Mucosa of gallbladder (tissue), 1 donor: ENCODE measurements at regions not wholly inside any gene's neighbourhood (a gene's known extent, or its start where the extent isn't known, plus 50 kb on each side); places are given as distances from the start of the nearest gene placed in this dataset.
"Not testable (repeated sequence)": the region's sequence is repeated elsewhere in the genome, so short reads cannot be mapped to it uniquely, and the experiment has no call there.

Source experiments
- DNase-seq: peaks from one replicate; pipeline ENCODE4 v3.0.0-alpha.2; 2020; ENCODE audit warnings: low spot score
- donor health status: DM: no; HTN: no; CAD: no.

DNA sequence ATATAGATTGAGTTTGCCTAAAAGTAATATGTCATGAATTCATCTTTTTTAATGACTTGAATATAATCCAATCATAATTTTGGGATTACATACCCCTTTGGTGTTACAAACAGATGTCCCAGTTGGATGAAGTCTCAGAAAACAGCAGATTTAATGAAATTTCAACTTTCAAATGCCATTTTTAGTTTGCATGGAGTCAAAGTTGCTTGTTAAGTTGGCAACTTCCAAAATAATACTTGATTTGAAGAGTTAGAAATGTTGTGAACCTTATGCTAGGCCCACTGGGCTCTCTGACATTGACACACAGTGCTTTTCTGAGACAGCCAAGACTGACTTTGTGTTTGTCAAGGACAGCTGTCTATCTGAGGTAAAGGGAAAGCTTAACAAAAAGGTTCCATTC, 248.1 kb downstream of the KIF20B start:
- DNase-seq: no peak

DNA sequence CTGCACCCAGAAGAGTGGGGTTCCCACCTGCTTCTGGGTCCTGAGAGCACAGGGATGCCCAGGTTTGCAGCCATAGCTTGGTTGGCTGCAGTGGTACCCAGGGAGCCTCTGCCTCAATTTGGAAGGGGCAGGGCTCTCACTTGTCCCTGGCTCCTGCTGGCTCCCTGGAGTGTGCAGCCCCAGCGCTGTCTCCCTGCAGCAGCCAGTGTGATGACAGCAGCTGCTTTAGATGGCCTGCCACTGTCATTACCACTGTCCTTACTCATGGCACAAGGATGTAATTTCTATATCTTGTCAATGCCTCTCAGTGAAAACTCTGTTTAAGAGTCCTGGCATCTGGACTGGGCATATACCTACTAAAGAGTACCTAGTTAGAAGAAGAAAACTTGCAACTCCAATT, 250.9 kb downstream of the KIF20B start:
- DNase-seq: no peak

DNA sequence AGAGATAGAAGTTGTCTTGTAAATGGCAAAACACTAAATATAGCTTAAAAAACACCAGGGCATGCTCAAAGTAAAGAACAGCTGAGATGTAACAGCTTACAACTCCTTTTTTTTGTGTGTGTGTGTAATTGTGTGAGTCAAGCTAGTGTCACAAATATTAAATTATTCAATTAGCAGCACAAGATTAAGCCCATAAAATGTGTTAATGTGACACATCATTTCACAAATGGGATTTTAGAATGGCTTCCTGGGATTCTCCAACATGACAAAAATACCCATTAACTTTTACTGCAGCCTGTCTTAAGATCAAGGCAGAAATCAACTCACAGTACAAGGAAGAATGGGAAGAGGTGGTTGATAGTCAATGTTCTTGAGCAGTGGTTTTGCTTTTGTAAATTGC, 251.4 kb downstream of the KIF20B start:
- no peak for DNase-seq

DNA sequence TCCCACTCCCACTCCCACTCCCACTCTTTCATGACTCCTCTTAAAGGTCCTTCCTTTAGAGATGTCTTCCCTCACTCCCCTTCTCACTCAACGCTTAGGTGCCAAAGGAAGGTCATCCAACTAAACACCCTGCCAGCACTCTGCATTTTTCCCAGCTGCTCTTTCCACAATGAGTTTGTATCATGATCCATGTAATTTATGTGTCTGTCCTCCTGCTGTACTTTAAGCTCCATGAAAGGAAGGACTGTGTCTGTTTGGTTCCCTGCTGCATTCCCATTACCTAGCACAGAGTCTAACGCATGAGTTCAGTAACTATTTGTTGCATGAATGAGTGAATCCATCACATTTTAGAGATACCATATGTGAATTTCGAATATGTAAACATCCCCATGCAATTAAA, 252.7 kb downstream of the KIF20B start:
- DNase-seq: no peak

DNA sequence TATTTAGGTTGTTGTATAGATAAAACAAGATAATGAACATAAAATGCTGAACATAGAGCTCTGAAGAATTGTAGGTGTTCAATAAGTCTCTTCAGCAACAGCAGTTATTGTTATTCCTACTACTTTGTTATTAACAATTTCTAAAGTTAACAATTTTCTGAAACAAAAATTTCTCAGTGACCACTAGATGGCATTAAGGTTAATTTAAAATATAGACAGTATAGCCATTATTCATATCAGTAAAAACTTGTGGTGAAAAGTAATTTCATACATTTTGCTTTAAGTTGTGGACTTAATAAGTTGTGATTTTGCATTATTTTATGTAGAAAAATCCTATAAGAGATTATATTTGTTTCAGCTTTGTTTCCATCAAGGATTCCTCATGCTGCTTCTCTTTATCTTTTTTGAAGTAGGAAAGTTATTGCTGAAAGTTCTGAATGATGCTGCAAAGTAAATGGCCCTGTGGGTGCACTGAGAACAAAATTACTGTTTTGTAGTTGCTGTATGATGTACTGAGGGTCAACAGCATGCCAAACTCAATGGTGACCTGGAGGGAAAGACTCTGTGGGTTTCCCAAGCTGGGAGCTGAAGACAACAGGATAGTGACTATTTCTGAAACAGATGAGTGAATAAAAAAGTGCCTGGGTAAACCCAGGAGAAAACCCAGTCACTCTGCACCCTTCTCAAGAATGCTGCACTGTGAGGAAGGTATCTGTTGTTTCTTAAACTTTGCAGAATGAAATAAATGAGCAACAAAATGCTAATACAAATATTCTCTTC, 253.6 kb downstream of the KIF20B start:
- no peak for DNase-seq

DNA sequence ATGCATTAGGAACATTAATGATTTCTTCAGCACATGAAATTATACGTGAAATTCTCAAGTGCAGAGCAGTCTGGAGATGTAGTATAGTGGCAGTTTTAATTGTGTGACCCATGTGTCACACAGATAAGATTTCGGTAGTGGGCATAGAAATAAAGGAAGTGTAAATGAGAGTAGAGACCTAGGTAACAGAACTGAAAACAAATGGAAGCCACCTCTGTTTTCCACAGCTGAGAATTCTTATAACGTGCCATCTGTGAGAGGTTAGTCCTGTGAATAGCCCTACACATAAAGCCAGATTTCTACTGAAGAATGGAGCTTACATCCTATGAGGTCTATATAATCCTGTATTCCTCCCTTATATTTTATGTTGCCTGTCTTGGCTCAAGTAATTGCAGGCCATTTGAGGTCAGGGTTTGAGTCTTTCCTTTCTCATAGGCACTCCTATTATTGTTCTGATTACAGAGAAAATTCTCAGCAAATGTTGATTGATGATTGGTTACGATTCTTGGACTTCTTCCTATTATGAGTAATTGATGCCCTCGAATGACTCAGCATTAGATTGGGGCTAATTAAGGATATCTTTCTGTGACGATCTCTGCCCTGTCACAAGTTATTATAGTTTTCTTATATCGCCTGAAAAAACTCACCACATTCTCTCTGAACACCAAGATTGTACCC, 258.2 kb downstream of the KIF20B start:
- DNase-seq: no peak

DNA sequence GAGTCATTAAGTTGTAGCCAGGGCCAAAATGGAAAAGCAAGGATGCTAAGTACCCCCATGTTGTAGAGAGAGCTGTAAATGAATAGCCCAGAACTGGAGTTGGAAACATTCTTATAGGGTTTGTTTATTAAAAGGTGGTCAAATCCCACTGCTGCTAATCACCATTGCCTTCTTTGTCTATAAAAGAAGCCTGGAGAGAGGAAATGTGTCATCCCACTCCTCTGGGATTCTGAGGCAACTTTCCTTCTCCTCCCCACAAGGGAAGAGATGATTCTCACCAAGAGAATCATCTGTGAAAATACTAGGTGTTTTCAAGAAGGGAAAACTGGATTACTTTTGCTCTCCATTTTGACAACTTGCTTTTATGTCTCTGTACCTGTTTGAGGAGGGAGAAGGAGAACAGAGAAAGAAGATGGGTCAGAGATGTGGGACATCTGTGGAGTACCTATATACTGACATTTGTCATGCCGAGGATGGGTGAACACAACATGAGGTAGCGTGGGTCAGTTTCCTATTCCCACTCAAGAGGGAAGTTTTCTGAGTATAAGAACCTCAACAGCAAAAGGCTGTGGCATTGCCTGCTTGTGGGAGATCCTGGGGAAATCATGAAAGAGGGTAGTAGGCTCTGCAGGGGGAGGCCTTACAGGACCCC, 262.2 kb downstream of the KIF20B start:
- DNase-seq: no peak

DNA sequence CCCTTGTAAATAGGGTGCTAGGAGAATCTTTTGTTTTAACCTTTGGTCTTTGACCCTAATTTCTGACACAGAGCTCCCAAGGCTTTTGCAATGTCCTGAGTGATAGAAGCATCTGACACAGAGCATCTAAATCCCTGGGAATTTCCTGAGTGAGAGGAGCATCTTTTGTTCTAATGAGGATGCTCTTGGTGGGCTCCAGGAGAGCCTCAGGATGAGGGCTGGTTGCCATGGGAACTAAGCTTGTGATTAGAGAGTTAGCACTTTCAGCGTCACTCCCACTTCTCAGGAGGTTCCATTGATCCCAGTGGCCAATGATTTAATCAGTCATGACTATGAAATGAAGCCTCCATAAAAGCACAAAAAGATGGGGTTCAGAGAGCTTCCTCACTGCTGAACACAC, 264.8 kb downstream of the KIF20B start:
- no peak for DNase-seq

DNA sequence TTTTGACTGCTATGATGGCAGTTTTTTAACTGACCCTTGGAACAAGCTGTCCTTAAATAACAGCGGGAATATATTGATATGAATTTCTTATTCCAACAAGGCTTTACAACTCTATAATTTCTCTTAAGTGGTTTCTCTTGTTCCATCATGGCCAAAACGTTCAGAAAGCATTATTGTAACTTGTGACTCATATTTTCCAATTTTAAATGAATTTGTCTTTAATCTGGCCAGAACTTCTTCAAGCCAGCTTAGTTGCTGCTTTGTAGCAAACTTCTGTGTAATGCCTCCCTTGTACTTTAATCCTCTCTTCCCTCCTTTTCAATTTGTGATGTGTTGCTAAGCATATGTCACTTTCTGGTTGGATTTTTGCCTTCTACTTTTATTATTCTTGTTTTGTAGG, 271.9 kb downstream of the KIF20B start:
- DNase-seq: no peak

DNA sequence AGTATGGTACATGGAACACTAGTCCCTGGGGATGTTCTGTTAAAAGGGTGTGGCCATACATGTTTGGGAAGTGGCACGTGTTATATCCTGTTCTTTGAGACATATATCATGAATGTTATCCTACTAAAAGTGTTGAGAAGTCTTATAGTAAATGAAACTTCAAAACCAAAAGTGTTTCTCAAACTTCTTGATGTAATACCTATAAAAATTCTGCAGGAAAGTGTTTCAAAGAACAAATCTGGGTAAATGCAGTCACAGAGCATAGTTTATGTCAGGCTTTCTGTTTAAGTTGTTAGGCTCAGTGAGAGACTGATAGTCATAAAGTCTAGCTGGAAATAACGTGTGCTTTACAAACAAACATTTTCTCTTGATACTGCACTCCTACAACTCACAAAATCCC, 273.7 kb downstream of the KIF20B start:
- no peak for DNase-seq

DNA sequence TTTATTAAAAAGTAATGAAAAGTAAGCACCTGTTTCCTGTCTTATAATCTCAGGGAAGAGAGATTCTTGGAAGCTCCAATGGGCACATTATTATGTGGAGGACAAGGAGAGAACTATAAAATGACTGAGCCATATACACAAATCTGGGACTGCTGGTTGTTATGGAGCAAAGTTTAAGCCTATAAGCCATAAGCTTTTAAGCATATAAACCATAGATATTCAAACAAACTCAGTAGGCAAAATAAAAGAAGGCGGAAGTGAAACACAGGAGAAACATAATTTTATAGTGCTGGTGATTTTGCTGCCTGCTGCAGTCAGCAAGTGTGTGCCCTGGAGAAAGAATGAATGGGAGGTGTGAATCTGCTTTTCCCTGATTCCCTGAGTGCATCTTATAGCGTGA, 274.4 kb downstream of the KIF20B start:
- DNase-seq: no peak

DNA sequence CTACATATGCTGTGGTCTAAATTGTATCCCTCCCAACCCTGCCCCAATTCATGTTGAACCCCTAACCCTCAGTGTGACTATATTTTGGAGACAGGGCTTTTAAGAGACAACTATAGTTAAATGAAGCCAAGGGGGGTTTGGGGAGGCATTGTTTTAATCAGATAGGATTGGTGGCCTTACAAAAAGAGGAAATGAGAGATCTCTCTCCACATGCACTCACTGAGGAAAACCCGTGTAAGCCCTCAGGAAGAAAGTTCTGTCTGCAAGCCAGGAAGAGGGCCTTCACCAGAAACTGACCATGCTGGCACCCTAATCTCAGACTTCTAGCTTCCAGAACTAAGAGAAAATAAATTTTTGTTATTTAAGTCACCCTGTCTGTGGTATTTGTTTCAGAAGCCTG, 276.7 kb downstream of the KIF20B start:
- DNase-seq: no peak

DNA sequence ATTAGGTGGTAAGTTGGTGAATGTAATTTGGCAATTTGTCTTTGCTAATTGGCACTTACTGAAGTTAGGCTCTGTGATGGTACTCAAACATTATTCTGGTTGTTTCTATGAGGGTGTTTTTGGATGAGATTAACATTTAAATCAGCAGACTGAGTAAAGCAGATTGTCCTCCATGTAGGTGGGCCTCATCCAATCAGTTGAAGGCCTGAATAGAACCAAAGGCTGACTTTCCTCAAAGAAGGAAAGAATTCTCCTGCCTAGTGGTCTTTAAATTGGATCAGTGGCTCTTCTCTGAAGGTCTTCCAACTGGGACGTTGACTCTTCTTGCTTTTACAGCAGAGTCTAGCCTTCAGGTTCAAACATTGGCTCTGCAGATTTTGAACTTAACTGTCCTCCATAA, 278.3 kb downstream of the KIF20B start:
- DNase-seq: no peak

DNA sequence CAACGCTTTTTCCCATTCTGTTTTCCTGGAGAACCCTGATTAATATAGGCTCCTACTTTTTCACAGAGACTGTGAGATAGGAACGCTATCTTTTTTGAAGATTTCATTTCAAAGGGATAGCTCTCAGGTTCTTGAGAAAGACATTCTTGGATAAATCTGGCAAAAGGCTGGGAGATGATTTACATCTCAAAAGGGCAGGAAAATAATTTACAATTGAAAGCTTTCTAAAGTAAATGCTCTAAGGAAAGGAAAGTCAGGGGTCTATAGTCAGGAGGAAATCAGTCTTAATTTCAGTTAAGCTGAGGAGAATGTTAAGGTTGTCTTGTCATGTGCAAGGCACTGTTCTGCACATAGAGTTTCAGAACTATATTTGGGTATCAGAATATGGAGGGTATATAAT, 278.8 kb downstream of the KIF20B start:
- DNase-seq: no peak

DNA sequence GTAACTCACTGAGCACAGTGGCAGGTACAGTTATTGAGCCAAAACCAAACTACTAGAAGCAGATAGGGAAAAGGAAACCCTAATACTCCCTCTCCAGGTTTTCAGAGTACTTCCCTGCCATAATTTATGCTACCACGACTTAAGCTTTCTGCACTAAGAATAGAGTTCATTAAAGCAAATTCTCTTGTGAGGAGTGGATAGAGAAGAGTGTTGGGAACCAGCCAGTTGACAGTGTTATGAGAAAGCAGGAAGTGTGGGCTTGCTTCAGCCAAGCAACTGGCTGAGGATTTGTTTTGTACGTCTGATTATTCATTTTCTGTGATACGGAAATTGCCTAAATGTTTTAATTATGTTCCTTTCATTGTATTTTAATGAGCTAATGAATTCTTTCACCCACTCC, 280.5 kb downstream of the KIF20B start:
- DNase-seq: no peak

DNA sequence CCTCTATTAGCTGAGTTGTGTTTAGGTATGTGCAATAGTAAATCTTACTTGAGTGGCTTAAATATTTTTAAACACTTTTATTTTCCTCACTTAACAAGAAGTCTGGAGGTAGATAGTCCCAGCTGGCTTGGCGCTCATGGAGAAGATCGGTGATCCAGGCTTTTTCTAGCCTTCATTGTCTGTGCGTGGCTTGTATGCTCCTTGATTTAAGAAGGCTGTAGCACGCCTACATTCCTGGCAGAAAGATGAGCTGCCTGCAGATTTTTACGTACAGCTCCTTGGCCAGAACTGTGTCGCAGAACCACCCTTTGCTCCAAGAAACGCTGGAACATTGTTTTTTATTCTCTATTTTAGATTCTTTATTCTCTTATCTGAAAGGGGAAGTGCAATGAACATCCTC, 284.1 kb downstream of the KIF20B start:
- DNase-seq: no peak

DNA sequence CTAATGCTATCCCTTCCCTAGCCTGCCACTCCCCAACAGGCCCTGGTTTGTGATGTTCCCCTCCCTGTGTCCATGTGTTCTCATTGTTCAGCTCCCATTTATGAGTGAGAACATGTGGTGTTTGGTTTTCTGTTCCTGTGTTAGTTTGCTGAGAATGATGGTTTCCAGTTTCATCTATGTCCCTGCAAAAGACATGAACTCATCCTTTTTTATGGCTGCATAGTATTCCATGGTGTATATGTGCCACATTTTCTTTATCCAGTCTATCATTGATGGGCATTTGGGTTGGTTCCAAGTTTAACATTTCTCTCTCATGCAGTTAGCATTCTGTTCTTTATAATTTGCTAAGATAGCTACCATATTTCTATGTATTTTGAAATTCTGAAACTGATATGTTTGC, 287.0 kb downstream of the KIF20B start:
- not testable (repeated sequence) for DNase-seq

DNA sequence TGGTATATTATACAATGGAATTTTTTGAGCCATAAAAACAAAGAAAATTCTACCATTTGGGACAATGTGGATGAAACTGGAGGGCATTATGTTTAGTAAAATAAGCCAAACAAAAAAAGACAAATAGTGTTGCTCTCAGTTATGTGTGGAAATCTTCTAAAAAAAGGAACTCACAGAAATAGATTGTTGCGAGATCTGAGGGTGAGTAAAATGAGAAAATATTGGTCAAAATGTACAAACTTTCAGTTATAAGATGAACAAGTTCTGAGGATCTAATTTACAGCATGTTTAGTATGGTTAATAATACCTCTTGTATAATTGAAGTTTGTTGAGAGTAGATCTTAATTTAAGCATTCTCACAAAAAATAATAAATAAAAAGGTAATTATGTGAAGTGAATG, 291.2 kb downstream of the KIF20B start:
- DNase-seq: no peak

DNA sequence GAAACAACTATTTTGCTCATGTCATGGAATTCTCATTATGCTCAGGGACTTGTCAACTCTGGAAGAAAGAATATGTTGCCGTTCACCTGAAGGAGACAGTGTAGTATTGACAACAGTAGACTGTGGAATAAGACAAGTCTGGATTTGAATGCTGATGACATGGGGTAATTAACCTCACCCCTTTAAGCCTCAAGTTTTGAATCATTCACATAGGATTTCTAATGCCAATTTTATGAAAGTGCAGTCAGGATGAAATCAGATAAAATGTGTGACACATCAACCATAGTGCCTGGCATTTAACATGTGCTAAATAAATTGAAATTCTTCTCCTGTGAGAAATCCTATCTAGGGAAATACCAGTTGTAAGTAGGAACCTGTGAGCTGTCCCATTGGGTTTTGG, 305.8 kb downstream of the KIF20B start:
- DNase-seq: no peak

DNA sequence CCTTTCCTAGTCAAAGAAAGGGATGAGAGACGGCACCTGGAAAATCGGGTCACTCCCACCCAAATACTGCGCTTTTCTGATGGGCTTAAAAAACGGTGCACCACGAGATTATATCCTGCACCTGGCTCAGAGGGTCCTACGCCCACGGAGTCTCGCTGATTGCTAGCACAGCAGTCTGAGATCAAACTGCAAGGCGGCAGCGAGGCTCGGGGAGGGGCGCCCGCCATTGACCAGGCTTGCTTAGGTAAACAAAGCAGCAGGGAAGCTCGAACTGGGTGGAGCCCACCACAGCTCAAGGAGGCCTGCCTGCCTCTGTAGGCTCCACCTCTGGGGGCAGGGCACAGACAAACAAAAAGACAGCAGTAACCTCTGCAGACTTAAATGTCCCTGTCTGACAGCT, 309.9 kb downstream of the KIF20B start:
- not testable (repeated sequence) for DNase-seq

DNA sequence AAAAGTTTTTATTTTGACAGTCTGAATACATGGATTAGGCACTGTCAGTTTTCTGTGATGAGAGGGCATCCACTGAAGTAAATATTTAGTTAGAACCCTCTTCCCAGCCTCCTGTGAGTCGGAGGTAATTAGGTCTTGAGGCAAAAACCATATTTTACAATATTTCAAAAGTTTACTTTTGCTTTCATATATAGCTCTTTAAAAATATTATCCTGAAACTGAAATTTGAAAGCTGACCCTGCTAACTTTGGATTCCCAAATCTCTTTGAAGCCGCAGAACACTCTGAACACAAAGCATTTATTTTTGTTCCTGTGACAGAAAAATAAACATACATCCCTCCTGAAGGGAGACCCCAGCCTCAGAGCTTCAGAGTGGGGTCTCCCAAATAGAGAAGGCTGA, 317.4 kb downstream of the KIF20B start:
- no peak for DNase-seq

DNA sequence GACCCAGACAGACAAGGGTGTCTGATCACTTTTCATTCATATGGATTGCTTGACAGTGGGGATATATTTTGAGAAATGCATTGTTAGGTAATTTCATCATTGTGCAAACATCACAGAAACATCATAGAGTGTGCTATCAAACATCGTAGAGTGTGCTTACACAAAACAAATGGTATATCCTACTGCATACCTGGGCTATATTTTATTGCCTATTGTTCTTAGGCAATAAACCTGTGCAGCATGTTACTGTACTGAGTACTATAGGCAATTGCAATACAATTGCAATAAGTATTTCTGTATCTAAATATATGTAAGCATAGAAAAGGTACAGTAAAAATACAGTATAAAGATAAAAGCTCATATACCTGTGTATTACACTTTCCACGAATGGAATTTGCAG, 319.1 kb downstream of the KIF20B start:
- DNase-seq: no peak

DNA sequence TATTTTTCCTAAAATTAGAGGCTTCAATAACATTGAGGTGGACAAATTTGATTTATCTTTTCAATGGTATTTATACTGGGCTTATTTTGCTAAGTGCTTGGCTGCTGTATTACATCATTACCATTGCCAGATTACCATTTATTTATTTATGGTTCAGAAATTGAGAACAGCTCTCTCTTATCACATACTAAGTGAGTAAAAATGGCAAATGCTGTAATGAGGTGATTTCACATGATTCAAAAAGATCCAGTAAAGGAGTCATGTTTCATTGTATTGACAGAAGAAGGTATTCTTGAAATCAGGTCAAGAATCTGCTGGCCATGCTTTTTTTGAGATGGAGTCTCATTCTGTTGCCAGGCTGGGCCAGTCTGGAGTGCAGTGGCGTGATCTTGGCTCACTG, 322.6 kb downstream of the KIF20B start:
- DNase-seq: no peak
